B cell (primary cell): ENCODE measurements at regions not wholly inside any gene's neighbourhood (a gene's known extent, or its start where the extent isn't known, plus 50 kb on each side); places are given as distances from the start of the nearest gene placed in this dataset.

Source experiments
- CTCF ChIP-seq: fragments of 200-600 bp; IDR thresholded peaks from one replicate; pipeline ENCODE4 v1.8.0; 2022; ENCODE audit warnings: antibody characterized with exemption, mild to moderate bottlenecking
- EZH2 ChIP-seq: IDR thresholded peaks from 2 replicates; pipeline ENCODE4 v1.6.1; 2012; ENCODE audit warnings: borderline replicate concordance, low read depth, mild to moderate bottlenecking, moderate library complexity, low read length; ENCODE audit not compliant: insufficient read depth, poor library complexity, severe bottlenecking

- TF ChIP-seq CTCF (no peak), EZH2 (no peak)
Observed at GRCh38 chr1:30196872-30197638, 526.3 kb downstream of the MATN1 start.
